ENCODE measurements at regions not wholly inside any gene's neighbourhood (a gene's known extent, or its start where the extent isn't known, plus 50 kb on each side); places are given as distances from the start of the nearest gene placed in this dataset.

DNA sequence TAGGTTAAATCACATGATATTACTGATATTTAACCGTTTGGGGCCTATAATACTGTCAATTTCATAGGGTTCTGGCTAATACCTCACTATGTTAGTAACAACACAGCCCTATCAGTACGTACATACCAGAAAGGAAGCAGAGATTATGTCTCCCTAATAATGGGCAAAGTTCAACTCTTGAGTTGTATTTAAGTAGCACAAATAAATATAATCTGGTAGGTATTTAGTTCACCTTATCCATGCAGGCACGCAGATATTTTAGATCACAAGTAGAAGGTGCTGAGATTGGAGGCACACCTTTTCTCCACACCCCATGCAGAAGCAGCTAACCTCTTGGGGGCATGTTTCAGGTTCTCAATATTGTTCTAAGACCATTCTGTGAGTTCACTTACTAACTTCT, 118.9 kb downstream of the IRS1 start:
- Mint-ChIP-seq H3K27ac (no peak overlapping the region), H3K9me3 (no peaks in the 10 kb centered on the region), H3K27me3 (peaks cover 3% of the 10 kb centered on the region), H3K4me1 (no peaks in the 10 kb centered on the region), H3K36me3 (no peaks in the 10 kb centered on the region), H3K4me3 (no peak overlapping the region)
- no peak for DNase-seq

DNA sequence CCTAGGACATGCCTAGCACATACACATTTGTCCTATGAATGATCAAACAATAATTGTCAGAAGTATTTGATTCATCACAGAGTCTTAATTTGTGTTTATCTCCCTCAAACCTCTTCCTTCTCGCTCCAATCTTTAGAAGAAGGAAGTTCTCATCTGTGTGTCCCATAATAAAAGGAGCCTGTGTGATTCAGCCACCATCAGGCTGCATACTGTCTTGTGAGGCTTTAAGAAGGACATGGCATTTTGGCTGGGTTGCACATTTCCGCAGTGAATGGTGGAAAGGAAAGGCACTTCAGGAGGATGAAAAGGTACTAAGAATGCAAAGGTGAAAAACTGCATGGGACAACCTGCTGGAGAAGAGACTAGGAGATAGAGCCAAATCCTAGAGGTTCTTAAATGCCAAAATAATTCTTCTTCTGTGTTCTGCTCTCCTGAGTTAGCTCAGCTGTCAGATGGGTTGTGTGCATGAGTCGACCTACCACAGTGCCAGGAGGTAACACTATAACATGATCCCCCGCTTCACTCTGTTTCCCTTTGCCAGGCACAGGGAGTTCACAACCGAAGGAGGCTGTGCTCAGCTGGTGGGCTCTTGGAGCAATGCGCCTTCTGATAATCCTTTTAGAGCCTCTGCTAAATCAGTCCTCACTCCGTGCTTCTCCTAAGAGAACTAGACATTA, 120.1 kb downstream of the IRS1 start:
- Mint-ChIP-seq H3K4me1 (no peaks in the 10 kb centered on the region), H3K27ac (no peak overlapping the region), H3K27me3 (peaks cover 8% of the 10 kb centered on the region), H3K4me3 (no peak overlapping the region), H3K36me3 (no peaks in the 10 kb centered on the region), H3K9me3 (no peaks in the 10 kb centered on the region)
- DNase-seq = no peak

DNA sequence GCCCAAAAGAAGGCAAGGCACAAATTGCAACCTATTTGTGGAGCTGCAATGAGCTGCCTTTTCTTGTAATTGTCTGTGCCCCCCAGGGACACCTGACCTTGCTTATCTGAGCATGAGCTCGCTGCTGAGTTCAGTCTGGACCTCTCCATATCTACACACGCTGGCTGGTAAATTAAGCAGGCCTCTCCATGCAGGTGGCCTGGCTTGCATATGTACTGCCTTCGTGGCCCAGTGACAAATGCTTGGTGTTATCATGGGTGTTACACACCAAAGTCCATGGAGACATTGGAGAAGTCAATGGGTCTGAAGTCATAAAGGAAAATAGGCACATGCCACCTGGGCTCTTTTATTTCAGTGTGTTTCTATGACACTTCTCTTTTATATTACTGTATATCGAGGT, 121.2 kb downstream of the IRS1 start:
- peaks cover 16% of the 10 kb centered on the region for H3K27me3 Mint-ChIP-seq
- H3K4me1 Mint-ChIP-seq = no peaks in the 10 kb centered on the region
- H3K36me3 Mint-ChIP-seq = no peaks in the 10 kb centered on the region
- no peak for DNase-seq
- H3K9me3 Mint-ChIP-seq = no peaks in the 10 kb centered on the region
- H3K4me3 Mint-ChIP-seq = no peak overlapping the region
- H3K27ac Mint-ChIP-seq = no peak overlapping the region

DNA sequence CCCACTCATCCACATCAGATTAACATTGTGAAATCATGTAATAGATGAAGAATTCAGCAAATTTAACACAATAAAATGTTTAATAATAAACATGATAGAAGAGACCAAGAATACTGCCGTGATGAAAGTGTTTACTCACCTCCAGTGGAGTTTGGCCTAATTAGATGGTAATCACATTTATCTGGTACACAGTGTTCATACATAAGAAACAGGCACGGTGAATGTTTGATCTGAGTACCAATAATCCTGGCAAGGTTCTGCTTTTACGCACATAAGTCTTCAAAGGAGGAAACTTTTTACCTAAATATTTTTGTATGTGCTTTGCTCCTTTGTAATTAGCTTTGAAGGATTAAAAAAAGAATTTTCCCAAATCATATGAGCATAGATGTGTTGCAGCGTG, 122.5 kb downstream of the IRS1 start:
- DNase-seq = no peak
- H3K4me3 Mint-ChIP-seq = no peak overlapping the region
- H3K4me1 Mint-ChIP-seq = peaks cover 1% of the 10 kb centered on the region
- H3K27ac Mint-ChIP-seq = no peak overlapping the region
- H3K36me3 Mint-ChIP-seq = no peaks in the 10 kb centered on the region
- peaks cover 16% of the 10 kb centered on the region for H3K27me3 Mint-ChIP-seq
- H3K9me3 Mint-ChIP-seq = no peaks in the 10 kb centered on the region

DNA sequence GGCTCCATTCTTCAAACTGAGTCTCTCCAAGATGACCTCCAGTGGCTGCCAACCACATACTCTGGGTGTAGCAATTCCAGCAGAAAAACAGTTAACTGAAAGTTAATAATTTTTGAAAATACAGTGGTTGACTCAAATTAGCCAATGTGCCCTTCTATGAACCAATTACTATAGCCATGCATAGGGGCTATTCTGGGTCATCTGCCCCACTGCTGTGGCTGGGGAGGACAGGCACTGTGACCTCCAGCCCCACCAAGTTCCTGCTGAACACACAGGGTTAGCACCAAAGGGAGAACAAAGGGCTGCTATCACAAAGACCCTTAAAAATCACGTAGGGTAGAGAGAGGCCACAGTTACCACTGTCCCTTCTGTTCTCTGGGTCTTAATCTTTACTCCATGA, 123.0 kb downstream of the IRS1 start:
- H3K4me3 Mint-ChIP-seq = no peak overlapping the region
- no peaks in the 10 kb centered on the region for H3K36me3 Mint-ChIP-seq
- DNase-seq = no peak
- peaks cover 16% of the 10 kb centered on the region for H3K27me3 Mint-ChIP-seq
- no peak overlapping the region for H3K27ac Mint-ChIP-seq
- H3K4me1 Mint-ChIP-seq = peaks cover 1% of the 10 kb centered on the region
- H3K9me3 Mint-ChIP-seq = no peaks in the 10 kb centered on the region

DNA sequence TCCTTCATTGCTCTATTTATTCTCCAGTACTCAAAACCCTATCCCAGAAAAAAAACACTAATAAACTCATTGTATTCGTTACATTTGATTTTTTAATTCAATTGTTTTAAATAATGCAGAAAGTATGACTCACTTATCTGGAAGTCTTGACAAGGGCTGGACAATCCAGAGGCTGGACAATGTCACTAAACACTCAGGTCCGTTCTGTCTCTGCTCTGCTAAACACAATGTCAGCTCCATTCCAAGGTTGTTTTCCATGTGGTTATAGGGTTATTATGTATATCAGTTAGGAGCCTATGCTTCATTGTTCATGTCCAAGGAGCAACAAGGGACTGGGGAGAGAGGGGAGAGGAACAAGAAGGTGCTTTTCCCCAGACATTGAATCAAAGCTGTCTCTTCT, 125.5 kb downstream of the IRS1 start:
- H3K4me3 Mint-ChIP-seq = no peak overlapping the region
- DNase-seq = no peak
- peaks cover 27% of the 10 kb centered on the region for H3K27me3 Mint-ChIP-seq
- no peak overlapping the region for H3K27ac Mint-ChIP-seq
- no peaks in the 10 kb centered on the region for H3K36me3 Mint-ChIP-seq
- no peaks in the 10 kb centered on the region for H3K9me3 Mint-ChIP-seq
- H3K4me1 Mint-ChIP-seq = peaks cover 1% of the 10 kb centered on the region

DNA sequence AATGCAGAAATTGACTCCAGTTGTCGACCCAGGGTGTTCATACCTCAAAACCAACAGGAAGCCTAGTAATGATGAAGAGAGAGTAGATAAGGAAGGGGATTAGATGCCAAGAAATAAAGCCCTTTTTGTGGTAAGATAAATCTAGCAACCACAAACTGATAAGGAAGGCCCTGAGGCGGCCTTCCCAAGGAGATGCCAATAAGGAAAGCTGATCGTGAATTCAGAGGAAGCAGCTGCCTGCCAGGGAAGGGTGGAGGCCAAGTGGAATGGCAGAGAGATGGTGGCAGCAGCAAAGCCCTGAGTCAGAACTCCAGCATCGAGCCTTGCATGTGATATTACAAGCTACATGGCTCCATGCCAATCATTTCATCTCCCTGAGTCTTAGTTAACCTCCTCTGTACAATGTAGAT, 126.3 kb downstream of the IRS1 start:
- Mint-ChIP-seq H3K27me3 (peaks cover 31% of the 10 kb centered on the region), H3K4me3 (no peak overlapping the region), H3K36me3 (no peaks in the 10 kb centered on the region), H3K9me3 (no peaks in the 10 kb centered on the region), H3K4me1 (peaks cover 1% of the 10 kb centered on the region), H3K27ac (no peak overlapping the region)
- no peak for DNase-seq

DNA sequence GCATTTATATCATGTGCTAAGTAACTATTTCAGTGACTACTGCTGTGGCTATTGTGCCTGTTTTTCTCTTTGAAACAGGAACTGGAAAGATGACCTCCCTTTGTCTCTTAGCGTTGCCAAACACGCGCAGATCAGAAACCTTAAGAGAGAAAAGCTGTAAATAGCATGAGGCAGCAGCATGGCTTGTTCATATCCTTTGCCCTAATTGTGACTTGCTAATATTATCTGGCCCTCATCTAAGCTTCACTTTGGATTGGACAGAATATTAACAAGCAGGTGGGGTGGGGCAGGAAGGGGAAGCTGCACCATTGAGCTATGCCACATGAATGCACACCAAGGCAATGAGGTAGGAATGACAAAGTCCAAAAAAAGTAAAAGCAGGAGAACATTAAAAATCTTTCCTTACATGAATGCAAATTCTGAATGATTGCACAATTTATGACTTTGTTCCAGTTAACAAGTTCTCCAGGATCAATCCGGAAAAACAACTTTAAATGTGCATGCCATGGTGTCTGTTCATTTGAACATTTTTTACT, 128.4 kb downstream of the IRS1 start:
- no peak for DNase-seq
- H3K4me1 Mint-ChIP-seq = peaks cover 1% of the 10 kb centered on the region
- H3K9me3 Mint-ChIP-seq = no peaks in the 10 kb centered on the region
- peaks cover 35% of the 10 kb centered on the region for H3K27me3 Mint-ChIP-seq
- no peak overlapping the region for H3K27ac Mint-ChIP-seq
- H3K36me3 Mint-ChIP-seq = no peaks in the 10 kb centered on the region
- H3K4me3 Mint-ChIP-seq = no peak overlapping the region

DNA sequence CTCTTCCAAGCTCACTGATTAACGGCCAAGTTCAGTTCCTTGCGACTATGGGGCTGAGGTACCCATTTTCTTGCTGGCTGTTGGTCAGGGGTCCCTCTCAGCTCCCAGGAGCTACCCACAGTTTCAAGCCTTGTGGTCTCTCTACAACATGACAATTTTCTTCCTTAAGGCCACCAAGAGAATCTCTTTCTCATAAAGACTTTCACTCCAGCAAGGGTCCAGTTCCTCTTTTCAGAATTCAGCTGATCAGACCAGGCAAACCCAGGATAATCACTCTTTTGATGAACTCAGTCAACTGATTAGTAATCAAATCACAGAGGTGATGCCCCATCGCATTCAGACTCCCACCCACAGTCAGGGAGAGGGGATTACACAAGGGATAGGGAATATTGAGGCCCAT, 129.7 kb downstream of the IRS1 start:
- Mint-ChIP-seq H3K36me3 (no peaks in the 10 kb centered on the region), H3K4me1 (peaks cover 1% of the 10 kb centered on the region), H3K9me3 (no peaks in the 10 kb centered on the region), H3K27me3 (peaks cover 32% of the 10 kb centered on the region), H3K27ac (no peak overlapping the region), H3K4me3 (no peak overlapping the region)
- DNase-seq = no peak

DNA sequence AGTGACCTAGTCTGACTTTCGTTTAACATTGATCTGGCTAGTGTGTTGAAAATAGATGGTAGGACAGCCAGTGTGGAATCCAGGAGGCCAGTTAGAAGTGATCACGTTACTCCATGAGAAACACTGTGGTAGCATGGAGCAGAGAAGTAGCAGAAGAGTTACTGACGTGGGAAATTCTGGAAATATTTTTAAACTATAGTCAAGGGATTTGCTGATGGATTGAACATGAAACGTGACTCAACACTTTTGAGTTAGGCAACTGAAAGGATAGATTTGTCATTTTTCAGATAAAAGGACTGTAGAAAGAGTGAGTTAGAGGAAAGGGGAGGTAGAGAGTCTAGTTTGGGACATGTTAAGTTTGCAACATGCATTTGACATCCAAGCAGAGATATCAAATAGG, 130.4 kb downstream of the IRS1 start:
- Mint-ChIP-seq H3K27ac (no peak overlapping the region), H3K4me3 (no peak overlapping the region), H3K9me3 (no peaks in the 10 kb centered on the region), H3K36me3 (no peaks in the 10 kb centered on the region), H3K27me3 (peaks cover 28% of the 10 kb centered on the region), H3K4me1 (peaks cover 1% of the 10 kb centered on the region)
- no peak for DNase-seq

DNA sequence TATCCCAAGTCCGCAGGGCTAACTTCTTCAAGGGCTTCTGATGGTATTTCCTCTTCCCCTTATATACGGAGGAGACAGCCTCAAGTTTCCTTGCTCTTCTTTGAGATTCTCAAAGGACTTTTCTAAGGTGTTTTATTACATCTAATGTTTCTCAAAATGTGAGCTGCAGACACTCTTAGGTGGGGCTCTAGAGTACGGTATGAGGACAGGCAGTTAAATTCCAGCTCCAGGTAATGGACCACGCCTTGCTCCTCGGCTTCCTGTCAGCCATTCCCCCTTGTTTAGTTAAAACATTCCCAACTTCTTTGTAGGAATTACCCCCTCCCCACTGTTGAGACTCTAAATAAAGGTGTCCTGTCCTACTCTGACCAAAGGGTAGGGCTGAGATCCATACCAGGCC, 131.9 kb downstream of the IRS1 start:
- Mint-ChIP-seq H3K4me1 (no peaks in the 10 kb centered on the region), H3K27me3 (peaks cover 22% of the 10 kb centered on the region), H3K9me3 (no peaks in the 10 kb centered on the region), H3K36me3 (no peaks in the 10 kb centered on the region), H3K4me3 (no peak overlapping the region), H3K27ac (no peak overlapping the region)
- DNase-seq = no peak

DNA sequence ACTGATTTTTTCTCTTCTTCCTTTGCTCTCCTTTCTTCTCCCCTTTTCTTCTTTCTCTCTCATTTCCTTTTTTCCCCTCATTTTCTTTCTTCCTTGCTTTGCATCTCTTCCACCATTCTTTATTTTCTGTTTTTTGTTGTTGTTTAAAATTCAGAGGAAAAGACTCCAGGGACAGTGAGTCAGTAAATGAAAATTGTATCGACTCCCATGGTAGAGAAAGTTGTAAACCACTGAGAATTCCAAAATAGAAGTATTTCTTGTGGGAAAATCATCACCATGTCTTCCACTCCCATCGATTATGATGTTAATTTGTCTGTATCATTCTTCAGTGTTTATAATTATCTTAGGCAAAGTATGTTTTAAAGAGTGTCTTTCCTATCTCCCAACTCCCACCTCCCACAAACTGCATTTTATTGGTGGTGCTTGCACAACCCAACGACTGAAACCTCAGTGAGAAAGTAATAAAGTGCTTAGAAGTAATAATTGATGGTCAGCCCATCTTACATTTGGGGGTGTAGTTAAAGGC, 134.3 kb downstream of the IRS1 start:
- Mint-ChIP-seq H3K4me1 (no peaks in the 10 kb centered on the region), H3K27ac (no peak overlapping the region), H3K36me3 (no peaks in the 10 kb centered on the region), H3K9me3 (no peaks in the 10 kb centered on the region), H3K27me3 (peaks cover 20% of the 10 kb centered on the region), H3K4me3 (no peak overlapping the region)
- DNase-seq = no peak

DNA sequence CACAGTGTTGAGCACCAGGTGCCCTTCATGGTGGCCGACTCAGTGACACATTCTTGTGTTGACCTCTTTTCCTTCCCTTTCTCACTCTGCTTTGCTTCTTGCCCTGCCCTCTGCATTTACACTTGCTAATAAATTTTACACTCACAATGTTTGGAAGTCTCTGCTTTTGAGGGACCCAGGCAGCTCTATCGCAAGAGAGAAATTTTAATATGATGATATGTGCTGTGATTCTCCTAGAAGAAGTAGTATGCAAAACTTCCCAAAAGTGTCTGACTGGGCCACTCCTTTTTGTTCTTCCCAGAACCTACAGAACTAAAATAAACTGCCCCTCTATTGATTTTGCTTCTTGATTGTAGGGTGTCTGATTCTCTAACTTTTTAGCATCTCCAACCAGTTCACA, 135.0 kb downstream of the IRS1 start:
- Mint-ChIP-seq H3K4me3 (no peak overlapping the region), H3K4me1 (no peaks in the 10 kb centered on the region), H3K36me3 (no peaks in the 10 kb centered on the region), H3K27ac (no peak overlapping the region), H3K27me3 (peaks cover 19% of the 10 kb centered on the region), H3K9me3 (no peaks in the 10 kb centered on the region)
- DNase-seq = no peak

DNA sequence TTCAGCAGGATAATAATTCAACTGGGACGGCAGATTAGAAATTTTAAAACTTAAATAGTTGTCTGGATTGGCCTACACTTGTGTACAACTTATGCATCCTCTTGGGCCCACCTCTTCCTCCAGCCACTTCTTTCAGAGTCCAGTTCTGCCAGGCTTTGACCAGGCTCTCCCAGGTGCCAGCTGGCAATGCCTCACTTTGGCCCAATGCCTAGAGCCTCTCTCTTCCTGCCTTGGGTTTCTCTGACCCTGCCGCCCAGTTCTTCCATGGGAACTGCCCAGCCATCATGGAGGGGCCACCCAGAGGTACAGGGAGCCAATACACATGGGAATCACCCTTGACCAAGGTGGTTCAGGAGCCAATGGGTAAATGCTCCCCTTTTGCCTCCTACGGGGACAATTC, 135.5 kb downstream of the IRS1 start:
- H3K9me3 Mint-ChIP-seq = no peaks in the 10 kb centered on the region
- DNase-seq = no peak
- H3K27ac Mint-ChIP-seq = no peak overlapping the region

DNA sequence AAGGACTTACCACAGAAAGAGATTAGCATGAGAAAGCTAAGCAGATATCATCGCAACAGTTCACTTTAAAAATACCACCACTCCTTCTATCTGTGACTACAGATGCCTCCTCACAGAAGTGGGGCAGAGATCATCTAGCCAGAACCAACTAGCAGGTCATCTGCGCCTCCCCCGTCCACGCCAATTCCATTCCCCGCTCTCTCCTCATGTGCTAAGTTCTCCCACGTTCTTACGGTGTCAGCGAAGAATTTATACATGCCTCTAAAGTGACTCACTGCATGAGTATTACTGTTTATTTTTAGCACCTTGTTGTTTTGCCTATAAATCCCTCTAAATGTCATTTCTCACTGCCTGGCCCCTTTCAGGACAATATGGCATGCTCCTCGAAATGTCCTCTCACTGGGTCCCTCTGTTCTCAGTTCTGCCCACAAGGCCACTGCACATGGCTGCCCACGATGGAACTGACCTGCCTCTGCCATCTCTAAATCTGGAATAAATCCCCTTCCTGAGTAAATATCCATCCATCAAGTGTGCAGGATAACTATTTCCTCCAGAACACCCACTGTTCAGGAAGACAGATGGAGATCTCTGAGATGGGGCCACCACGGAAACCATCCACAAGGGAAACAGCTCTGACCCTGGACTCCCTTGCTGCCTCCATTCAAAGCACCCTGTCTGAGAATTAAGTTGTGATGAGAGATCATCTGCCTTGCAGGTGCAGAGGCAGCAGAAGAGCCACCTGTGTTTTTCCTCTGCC, 137.7 kb downstream of the IRS1 start:
- Mint-ChIP-seq H3K4me1 (no peaks in the 10 kb centered on the region), H3K27ac (no peak overlapping the region), H3K4me3 (no peak overlapping the region), H3K9me3 (no peaks in the 10 kb centered on the region), H3K27me3 (peaks cover 8% of the 10 kb centered on the region), H3K36me3 (no peaks in the 10 kb centered on the region)
- no peak for DNase-seq

More for the DNA sequence above, 135.5 kb downstream of the IRS1 start:
- Mint-ChIP-seq H3K27me3 (peaks cover 16% of the 10 kb centered on the region), H3K4me3 (no peak overlapping the region), H3K4me1 (no peaks in the 10 kb centered on the region), H3K36me3 (no peaks in the 10 kb centered on the region)

DNA sequence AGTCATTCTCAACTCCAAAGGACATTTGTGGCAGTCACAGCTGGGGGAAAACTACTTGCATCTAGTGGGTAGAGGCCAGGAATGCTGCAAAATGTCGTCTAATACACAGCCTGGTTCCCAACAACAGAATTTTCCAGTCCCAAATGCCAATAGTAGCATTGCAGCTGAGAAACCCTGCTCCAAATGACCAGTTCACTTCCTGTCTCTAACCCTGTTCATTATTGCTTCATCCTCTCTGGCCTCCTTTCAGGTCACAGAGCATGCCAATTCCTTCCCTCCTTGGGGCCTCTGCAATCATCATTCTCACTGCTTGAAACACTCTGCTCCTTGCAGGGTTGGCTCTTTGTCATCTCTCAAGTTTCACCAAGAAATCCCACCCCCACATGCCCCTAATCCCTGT, 139.1 kb downstream of the IRS1 start:
- H3K4me3 Mint-ChIP-seq = no peak overlapping the region
- H3K4me1 Mint-ChIP-seq = no peaks in the 10 kb centered on the region
- no peak overlapping the region for H3K27ac Mint-ChIP-seq
- H3K36me3 Mint-ChIP-seq = no peaks in the 10 kb centered on the region
- H3K27me3 Mint-ChIP-seq = peaks cover 8% of the 10 kb centered on the region
- DNase-seq = no peak
- H3K9me3 Mint-ChIP-seq = no peaks in the 10 kb centered on the region

Data from activated naive CD8-positive, alpha-beta T cell treated with anti-CD3 and anti-CD28 coated beads for 36 hours (primary cell).